Aorta (tissue), 5 donors: ENCODE measurements at regions not wholly inside any gene's neighbourhood (a gene's known extent, or its start where the extent isn't known, plus 50 kb on each side); places are given as distances from the start of the nearest gene placed in this dataset.
"Not testable (repeated sequence)": the region's sequence is repeated elsewhere in the genome, so short reads cannot be mapped to it uniquely, and the experiment has no call there.

Source experiments
- ATAC-seq: fragments of 200-7000 bp; cut with Tn5 transposase; one replicate; pipeline ENCODE4 v1.9.1; 2022; ENCODE audit warnings: moderate library complexity; ENCODE audit not compliant: low FRiP score
- DNase-seq, 2 donors: peaks; one replicate each; pipeline ENCODE4 v3.0.0-alpha.2; 2020
- H3K27ac ChIP-seq, 2 donors: one replicate each; pipeline ENCODE4 v1.5.1; 2013; ENCODE audit warnings: low read length in 2 of 2, mild to moderate bottlenecking in 2 of 2, moderate library complexity in 2 of 2, control low read depth in 1 of 2, inconsistent platforms in 1 of 2, low read depth in 1 of 2
- H3K27me3 ChIP-seq, 2 donors: one replicate each; pipeline ENCODE4 v1.6.1; 2013; ENCODE audit warnings: control low read depth in 1 of 2, low read length in 1 of 2, mild to moderate bottlenecking in 1 of 2, moderate library complexity in 1 of 2; ENCODE audit not compliant: insufficient read depth in 2 of 2, control insufficient read depth in 1 of 2
- H3K36me3 ChIP-seq, 2 donors: one replicate each; pipeline ENCODE4 v1.6.1; 2013; ENCODE audit warnings: control low read depth in 1 of 2, low read length in 1 of 2, mild to moderate bottlenecking in 1 of 2; ENCODE audit not compliant: insufficient read depth in 2 of 2, control insufficient read depth in 1 of 2
- H3K4me1 ChIP-seq, 2 donors: one replicate each; pipeline ENCODE4 v1.6.1; 2013; ENCODE audit warnings: low read length in 2 of 2, control low read depth in 1 of 2, mild to moderate bottlenecking in 1 of 2, moderate library complexity in 1 of 2; ENCODE audit not compliant: insufficient read depth in 2 of 2, control insufficient read depth in 1 of 2
- H3K4me3 ChIP-seq, 2 donors: one replicate each; pipeline ENCODE4 v1.5.1; 2013; ENCODE audit warnings: low read length in 2 of 2, control low read depth in 1 of 2, mild to moderate bottlenecking in 1 of 2
- H3K9me3 ChIP-seq: one replicate; pipeline ENCODE4 v1.6.1; 2013; ENCODE audit warnings: mild to moderate bottlenecking, low read length; ENCODE audit not compliant: control insufficient read depth
- WGBS, 2 donors: extraction: QIAGEN DNeasy Blood & Tissue Kit; methylation state at CpG; one replicate each; pipeline ENCODE4 v1.1.7; 2013; 5-methylcytosine and 5-hydroxymethylcytosine counted together
- intact Hi-C, 2 donors: fragments of 100-400 bp; cut with DNase I; formaldehyde crosslinking; loops; one replicate each; pipeline versions ENCODE4 v1.14.2 to v1.15.0; 2022
- donor health status: healthy with polysubstance abuse.
- donor health status: Bipolar disorder and iron deficiency.
- donor health status: DM: no; HTN: no; CAD: no.
- donor health status: DM: no; HTN: no; CAD: no.
- donor health status: DM: yes; HTN: yes; CAD: no.

DNA sequence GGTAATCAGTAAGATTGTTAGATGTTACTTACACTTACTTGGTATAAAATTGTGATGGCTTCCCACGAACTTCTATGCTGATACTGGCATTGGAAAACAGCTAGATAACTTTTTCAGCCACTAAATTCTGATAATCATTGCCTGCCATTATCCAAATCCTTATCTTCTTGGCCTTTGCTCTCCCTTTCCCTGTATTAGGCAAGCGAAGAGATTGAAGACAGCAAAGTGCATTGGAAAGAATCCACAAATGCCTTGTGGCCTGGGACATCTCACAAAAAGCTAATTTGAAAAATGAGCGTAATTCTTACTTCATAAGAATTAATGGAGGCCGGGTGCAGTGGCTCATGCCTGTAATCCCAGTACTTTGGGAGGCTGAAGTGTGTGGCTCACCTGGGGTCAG lies 79.5 kb upstream of the MARCKS start:
- Histone ChIP-seq H3K4me1 (no peaks in the 10 kb centered on the region), H3K4me3 (no peak overlapping the region), H3K27ac (no peak overlapping the region), H3K9me3 (no peaks in the 10 kb centered on the region), H3K36me3 (no peaks in the 10 kb centered on the region), H3K27me3 (no peaks in the 10 kb centered on the region)
- WGBS, 2 donors: 80 to 82% methylated on average over 4 of the region's 4 CpGs
- DNase-seq (no peak), ATAC-seq (no peak)
- intact Hi-C loops: no loop called here

DNA sequence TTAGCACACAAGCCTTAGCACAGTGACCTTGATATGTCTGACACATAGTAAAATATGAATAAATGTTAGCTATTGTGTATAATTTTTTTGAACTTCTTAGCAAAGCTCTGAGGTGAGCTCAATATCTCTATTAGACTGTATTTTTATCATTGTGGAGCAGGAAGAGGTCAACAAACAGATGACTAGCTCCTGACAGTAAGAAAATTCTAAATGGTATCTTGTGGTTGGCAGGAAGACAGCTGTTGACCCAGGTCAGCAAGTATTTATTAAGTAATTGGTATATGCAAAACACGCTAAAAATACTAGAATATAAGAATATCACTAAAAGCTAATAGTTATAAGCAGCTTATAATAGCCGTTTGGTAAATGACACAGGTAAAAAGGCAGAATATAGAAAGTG lies 77.5 kb upstream of the MARCKS start:
- Histone ChIP-seq H3K36me3 (no peaks in the 10 kb centered on the region), H3K27ac (no peak overlapping the region), H3K4me1 (no peaks in the 10 kb centered on the region), H3K4me3 (no peak overlapping the region), H3K9me3 (no peaks in the 10 kb centered on the region), H3K27me3 (no peaks in the 10 kb centered on the region)
- DNase-seq (no peak), ATAC-seq (no peak)
- intact Hi-C loops: no loop called here
- WGBS, 2 donors: 95 to 96% methylated on average over 2 of the region's 2 CpGs

DNA sequence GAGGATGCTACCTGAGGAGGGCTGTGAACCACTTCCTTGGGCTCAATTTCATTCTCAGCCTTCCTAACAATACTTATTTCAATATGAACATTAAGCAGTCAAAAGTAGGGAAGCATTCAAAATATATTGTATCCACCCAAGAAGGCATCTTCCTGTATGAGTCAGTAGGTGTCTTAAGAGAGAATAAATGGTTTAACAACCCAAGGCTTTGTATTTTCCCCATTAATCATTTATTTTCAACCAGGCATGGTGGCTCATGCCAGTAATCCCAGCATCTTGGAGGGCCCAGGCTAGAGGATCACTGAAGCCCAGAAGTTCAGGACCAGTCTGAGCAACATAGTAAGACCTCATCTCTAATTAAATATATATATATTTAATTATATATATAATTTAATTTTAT lies 74.5 kb upstream of the MARCKS start:
- no peak overlapping the region for H3K27ac ChIP-seq
- no peak for DNase-seq
- no peaks in the 10 kb centered on the region for H3K4me1 ChIP-seq
- no peaks in the 10 kb centered on the region for H3K9me3 ChIP-seq
- no peak overlapping the region for H3K4me3 ChIP-seq
- H3K36me3 ChIP-seq: no peaks in the 10 kb centered on the region
- no peak for ATAC-seq
- intact Hi-C loops: no loop called here
- no peaks in the 10 kb centered on the region for H3K27me3 ChIP-seq

DNA sequence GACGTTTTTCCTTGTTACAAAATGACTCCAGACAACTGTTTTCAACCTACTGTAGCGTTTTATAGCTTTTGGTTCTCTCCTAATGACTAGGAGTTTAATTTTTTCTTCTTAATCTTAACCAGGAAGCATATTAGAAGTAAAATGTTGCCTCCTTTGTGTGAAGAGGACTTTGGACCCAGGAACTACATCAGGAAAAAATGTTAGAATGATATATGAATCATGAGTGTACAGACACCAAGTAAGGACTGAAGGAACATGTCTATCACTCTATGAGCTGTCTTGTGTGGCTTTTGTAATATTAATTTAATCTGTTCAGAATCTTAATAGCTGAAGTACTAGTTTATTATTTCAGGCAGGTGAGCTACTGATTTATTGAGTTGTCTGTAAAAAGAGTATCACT lies 71.0 kb upstream of the MARCKS start:
- no peaks in the 10 kb centered on the region for H3K27me3 ChIP-seq
- no peaks in the 10 kb centered on the region for H3K9me3 ChIP-seq
- 89% methylated on average over 2 of the region's 2 CpGs for WGBS, 2 donors
- H3K27ac ChIP-seq: no peak overlapping the region
- no peak overlapping the region for H3K4me3 ChIP-seq
- no peak for DNase-seq
- no peaks in the 10 kb centered on the region for H3K36me3 ChIP-seq
- no peaks in the 10 kb centered on the region for H3K4me1 ChIP-seq
- intact Hi-C loops: no loop called here
- ATAC-seq: no peak

DNA sequence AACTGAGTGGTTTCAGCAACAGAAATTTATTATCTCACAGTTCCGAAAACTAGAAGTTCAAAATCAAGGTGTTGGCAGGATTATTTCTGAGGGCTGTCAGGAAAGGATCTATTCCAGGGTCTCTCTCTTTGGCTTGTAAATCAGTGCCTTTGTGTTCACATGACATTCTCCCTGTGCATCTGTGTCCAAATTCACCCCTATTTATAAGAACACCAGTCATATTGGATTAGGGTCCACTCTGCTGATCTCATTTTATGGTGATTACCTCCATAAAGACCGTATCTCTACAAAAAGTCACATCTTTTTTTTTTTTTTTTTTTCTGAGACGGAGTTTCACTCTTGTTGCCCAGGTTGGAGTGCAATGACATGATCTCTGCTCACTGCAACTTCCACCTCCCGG lies 68.6 kb upstream of the MARCKS start:
- no peak overlapping the region for H3K4me3 ChIP-seq
- no peak overlapping the region for H3K27ac ChIP-seq
- H3K27me3 ChIP-seq: no peaks in the 10 kb centered on the region
- ATAC-seq (no peak), DNase-seq (no peak)
- 94% methylated on average over 4 of the region's 4 CpGs for WGBS, 2 donors
- no peaks in the 10 kb centered on the region for H3K4me1 ChIP-seq
- H3K9me3 ChIP-seq: no peaks in the 10 kb centered on the region
- no peaks in the 10 kb centered on the region for H3K36me3 ChIP-seq
- intact Hi-C loops: no loop called here

DNA sequence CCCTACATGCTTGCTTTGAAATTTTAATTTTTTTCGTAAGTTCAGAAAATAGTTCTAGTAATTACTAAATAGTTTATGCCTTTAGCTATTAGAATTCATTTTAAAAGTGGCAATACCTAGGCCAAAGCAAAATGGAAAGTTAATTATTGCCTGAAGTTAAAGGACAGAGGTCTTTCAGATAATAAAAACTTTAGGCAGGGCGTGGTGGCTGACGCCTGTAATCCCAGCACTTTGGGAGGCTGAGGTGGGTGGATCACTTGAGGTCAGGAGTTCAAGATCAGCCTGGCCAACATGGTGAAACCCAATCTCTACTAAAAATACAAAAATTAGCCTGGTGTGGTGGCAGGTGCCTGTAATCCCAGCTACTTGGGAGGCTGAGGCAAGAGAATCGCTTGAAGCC lies 65.9 kb upstream of the MARCKS start:
- H3K27me3 ChIP-seq, H3K4me1 ChIP-seq, DNase-seq, ATAC-seq, H3K36me3 ChIP-seq, H3K27ac ChIP-seq, intact Hi-C loops, H3K4me3 ChIP-seq, H3K9me3 ChIP-seq: not testable (repeated sequence)
- WGBS, 2 donors: 97 to 98% methylated on average over 4 of the region's 4 CpGs

DNA sequence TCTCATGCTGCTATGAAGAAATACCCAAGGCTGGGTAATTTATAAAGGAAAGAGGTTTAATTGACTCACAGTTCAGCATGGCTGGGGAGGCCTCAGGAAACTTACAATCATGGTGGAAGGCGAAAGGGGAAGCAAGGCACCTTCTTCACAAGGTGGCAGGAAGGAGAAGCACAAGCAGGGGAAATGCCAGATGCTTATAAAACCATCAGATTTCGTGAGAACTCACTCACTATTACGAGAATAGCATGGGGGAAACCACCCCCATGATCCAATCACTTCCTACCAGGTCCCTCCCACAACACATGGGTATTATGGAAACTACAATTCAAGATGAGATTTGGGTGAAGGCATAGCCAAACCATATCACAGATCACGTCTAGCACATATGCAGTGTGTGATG lies 61.8 kb upstream of the MARCKS start:
- DNase-seq, H3K4me1 ChIP-seq, H3K27me3 ChIP-seq, H3K36me3 ChIP-seq, ATAC-seq, H3K27ac ChIP-seq, H3K9me3 ChIP-seq, intact Hi-C loops, H3K4me3 ChIP-seq: not testable (repeated sequence)
- WGBS, 2 donors: 74 to 93% methylated on average over 4 of the region's 4 CpGs

DNA sequence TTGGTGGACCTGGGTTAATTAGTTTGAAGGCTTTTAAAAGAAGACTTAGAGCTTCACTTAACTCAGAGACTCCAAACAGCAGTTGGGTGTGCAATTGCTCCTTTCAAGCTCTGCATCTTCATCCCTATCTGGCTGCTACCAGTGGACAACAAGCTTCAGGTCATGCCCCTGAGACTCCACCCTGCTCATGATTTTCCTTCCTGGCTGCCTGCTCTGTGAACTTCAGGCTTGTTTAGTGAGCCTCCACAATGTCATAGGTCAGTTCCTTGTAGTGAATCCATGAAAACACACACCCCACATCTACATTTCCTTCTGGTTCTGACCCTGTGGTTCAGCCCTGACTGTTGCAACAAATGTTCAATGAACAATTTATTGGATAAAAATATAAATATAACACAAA lies 61.1 kb upstream of the MARCKS start:
- ATAC-seq: no peak
- DNase-seq: no peak
- intact Hi-C loops: no loop called here

DNA sequence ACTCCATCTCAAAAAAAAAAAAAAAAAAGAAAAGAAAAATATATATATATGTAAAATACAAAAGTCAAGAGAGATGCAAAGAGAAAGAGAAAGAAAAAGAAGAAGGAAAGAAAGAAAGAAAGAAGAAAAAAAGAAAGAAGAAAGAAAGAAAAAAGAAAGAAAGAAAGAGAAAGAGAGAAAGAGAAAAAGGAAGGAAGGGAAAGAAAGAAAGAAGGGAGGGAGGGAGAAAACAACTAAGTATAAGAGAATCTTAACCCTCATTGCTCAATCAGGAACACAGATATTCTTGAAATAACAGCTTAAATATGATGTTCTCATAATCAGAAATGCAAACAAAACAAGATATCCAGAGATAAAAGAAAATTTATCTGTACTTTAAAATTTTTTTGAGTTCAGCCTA lies 54.4 kb upstream of the MARCKS start:
- H3K9me3 ChIP-seq: peaks cover 1% of the 10 kb centered on the region
- no peaks in the 10 kb centered on the region for H3K27me3 ChIP-seq
- H3K27ac ChIP-seq: no peak overlapping the region
- intact Hi-C loops: no loop called here
- no peaks in the 10 kb centered on the region for H3K36me3 ChIP-seq
- no peak for ATAC-seq
- H3K4me1 ChIP-seq: no peaks in the 10 kb centered on the region
- DNase-seq: no peak
- H3K4me3 ChIP-seq: no peak overlapping the region

More for the DNA sequence above, 61.1 kb upstream of the MARCKS start:
- Histone ChIP-seq H3K36me3 (no peaks in the 10 kb centered on the region), H3K4me1 (no peaks in the 10 kb centered on the region), H3K4me3 (no peak overlapping the region), H3K27me3 (no peaks in the 10 kb centered on the region), H3K27ac (no peak overlapping the region), H3K9me3 (no peaks in the 10 kb centered on the region)
